Smooth muscle cell (in vitro differentiated cells): ENCODE measurements at regions not wholly inside any gene's neighbourhood (a gene's known extent, or its start where the extent isn't known, plus 50 kb on each side); places are given as distances from the start of the nearest gene placed in this dataset.

Experiments used
- DNase-seq: peaks from one replicate; lab custom pipeline; 2025; ENCODE audit not compliant: unreplicated experiment; lab: John Stamatoyannopoulos, UW
- H2AFZ ChIP-seq: fragments of 200-600 bp; sonication (generic); 2 replicates; pipeline ENCODE4 v1.6.0; 2016; ENCODE audit warnings: antibody characterized with exemption, low read depth, mild to moderate bottlenecking
- H3F3A ChIP-seq: fragments of 200-600 bp; sonication (generic); 2 replicates; pipeline ENCODE4 v1.6.0; 2017; ENCODE audit warnings: antibody characterized with exemption, low read depth
- H3K27ac ChIP-seq: fragments of 200-600 bp; sonication (generic); 2 replicates; pipeline ENCODE4 v1.5.1; 2016; ENCODE audit warnings: low read depth, mild to moderate bottlenecking
- H3K27me3 ChIP-seq: fragments of 200-600 bp; sonication (generic); 2 replicates; pipeline ENCODE4 v1.6.1; 2016; ENCODE audit warnings: low read depth, mild to moderate bottlenecking
- H3K36me3 ChIP-seq: fragments of 200-600 bp; sonication (generic); 2 replicates; pipeline ENCODE4 v1.5.1; 2016; ENCODE audit warnings: low read depth
- H3K4me1 ChIP-seq: fragments of 200-600 bp; sonication (generic); 2 replicates; pipeline ENCODE4 v1.5.1; 2016; ENCODE audit warnings: low read depth
- H3K4me2 ChIP-seq: fragments of 200-600 bp; sonication (generic); 2 replicates; pipeline ENCODE4 v1.6.0; 2016; ENCODE audit warnings: mild to moderate bottlenecking
- H3K4me3 ChIP-seq: fragments of 200-600 bp; sonication (generic); 2 replicates; pipeline ENCODE4 v1.5.1; 2016; ENCODE audit warnings: mild to moderate bottlenecking
- H3K79me2 ChIP-seq: fragments of 200-600 bp; sonication (generic); 2 replicates; pipeline ENCODE4 v1.6.0; 2016; ENCODE audit warnings: low read depth, mild to moderate bottlenecking
- H3K9ac ChIP-seq: fragments of 200-600 bp; sonication (generic); 2 replicates; pipeline ENCODE4 v1.6.0; 2016; ENCODE audit warnings: low read depth
- H3K9me3 ChIP-seq: fragments of 200-600 bp; sonication (generic); replicated peaks from 2 replicates; pipeline ENCODE4 v1.5.1; 2016; ENCODE audit warnings: low read depth
- H4K20me1 ChIP-seq: fragments of 200-600 bp; sonication (generic); 2 replicates; pipeline ENCODE4 v1.6.0; 2016; ENCODE audit warnings: low read depth
- CTCF ChIP-seq: fragments of 200-600 bp; sonication (generic); IDR thresholded peaks from 2 replicates; pipeline ENCODE4 v1.5.1; 2017; ENCODE audit warnings: borderline replicate concordance, mild to moderate bottlenecking, antibody characterized with exemption; ENCODE audit not compliant: insufficient read depth, poor library complexity, severe bottlenecking
- WGBS: methylation state at CpG from one replicate; pipeline ENCODE4 v1.1.7; 2016; ENCODE audit warnings: low lambda C conversion rate; 5-methylcytosine and 5-hydroxymethylcytosine counted together

DNA sequence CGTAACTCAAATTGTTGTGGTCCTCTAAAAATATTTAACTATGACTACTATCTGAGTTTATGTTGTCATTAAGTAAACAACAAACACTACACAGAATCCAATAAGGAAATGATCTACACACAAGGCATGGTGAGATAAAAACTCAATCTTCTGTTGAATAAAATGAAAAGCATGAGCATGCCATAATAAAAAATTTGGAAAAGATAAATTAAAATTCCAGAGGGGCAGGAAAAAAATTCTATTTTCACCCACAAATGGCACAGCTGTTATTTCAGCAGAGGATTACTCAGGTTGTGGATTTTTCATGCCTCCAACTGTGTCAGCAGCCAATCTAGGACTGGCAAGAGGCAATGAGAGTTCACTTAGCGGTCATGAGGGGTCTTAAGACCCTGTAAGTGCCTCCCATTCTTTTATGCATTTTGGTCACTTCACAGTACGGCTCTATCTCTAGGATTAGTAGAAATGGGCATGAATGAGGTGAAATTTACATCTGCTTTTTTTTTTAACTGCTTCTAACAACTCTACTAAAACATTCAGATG lies 639.8 kb upstream of the DIPK2B start:
- no peak for TF ChIP-seq CTCF
- Histone ChIP-seq H3K79me2 (peaks cover 68% of the 10 kb centered on the region), H3K4me1 (no peaks in the 10 kb centered on the region), H3K4me2 (no peak overlapping the region), H3K27ac (peak overlapping the region; percentile 44), H3K9me3 (no peaks in the 10 kb centered on the region), H3K36me3 (no peaks in the 10 kb centered on the region), H3K27me3 (no peaks in the 10 kb centered on the region), H3K4me3 (no peak overlapping the region), H3F3A (no peaks in the 10 kb centered on the region), H3K9ac (no peak overlapping the region), H4K20me1 (peaks cover 70% of the 10 kb centered on the region), H2AFZ (no peak overlapping the region)
- WGBS, result 64% methylated on average over 3 of the region's 3 CpGs
- no peak for DNase-seq

GRCh38 chrX:45830343-45830742 lies 629.7 kb upstream of the DIPK2B start:
- no peak for DNase-seq
- H3K36me3 ChIP-seq, result no peaks in the 10 kb centered on the region
- WGBS, result 71% methylated on average over 2 of the region's 2 CpGs
- H3K4me2 ChIP-seq, result no peak overlapping the region
- H4K20me1 ChIP-seq, result peaks cover 70% of the 10 kb centered on the region
- H3K27me3 ChIP-seq, result no peaks in the 10 kb centered on the region
- no peaks in the 10 kb centered on the region for H3K9me3 ChIP-seq
- no peak overlapping the region for H3K9ac ChIP-seq
- H3K79me2 ChIP-seq, result peaks cover 51% of the 10 kb centered on the region
- no peaks in the 10 kb centered on the region for H3F3A ChIP-seq
- peaks cover 3% of the 10 kb centered on the region for H3K4me1 ChIP-seq
- H3K4me3 ChIP-seq, result no peak overlapping the region
- H3K27ac ChIP-seq, result no peak overlapping the region
- H2AFZ ChIP-seq, result no peak overlapping the region
- TF ChIP-seq CTCF, result no peak

GRCh38 chrX:45824471-45824870 lies 623.8 kb upstream of the DIPK2B start:
- whole genome bisulfite sequencing, result 48% methylated on average over 6 of the region's 6 CpGs
- H3K27ac ChIP-seq, result peak overlapping the region; percentile 64

More at GRCh38 chrX:45824471-45824870, 623.8 kb upstream of the DIPK2B start:
- DNase-seq, result peak; percentile 6
- Histone ChIP-seq H3K4me3 (no peak overlapping the region), H3K4me1 (peaks cover 4% of the 10 kb centered on the region), H3F3A (no peaks in the 10 kb centered on the region), H3K9me3 (no peaks in the 10 kb centered on the region), H3K9ac (no peak overlapping the region), H3K27me3 (no peaks in the 10 kb centered on the region), H2AFZ (no peak overlapping the region), H3K36me3 (no peaks in the 10 kb centered on the region), H3K79me2 (peaks cover 40% of the 10 kb centered on the region), H4K20me1 (peaks cover 35% of the 10 kb centered on the region), H3K4me2 (peak overlapping the region; percentile 27)
- peak; percentile 54 for TF ChIP-seq CTCF
